B cell (primary cell): ENCODE measurements at regions not wholly inside any gene's neighbourhood (a gene's known extent, or its start where the extent isn't known, plus 50 kb on each side); places are given as distances from the start of the nearest gene placed in this dataset.

Experiments used
- ATAC-seq: fragments of 200-7000 bp; cut with Tn5 transposase; one replicate; pipeline ENCODE4 v1.10.0; 2021; ENCODE audit warnings: low read depth, mild to moderate bottlenecking, moderate number of reproducible peaks, moderate library complexity
- CTCF ChIA-PET: fragments of 350-600 bp; sonication (Branson Sonifier 250); formaldehyde crosslinking; loops from one replicate; lab custom pipeline; 2021; ENCODE audit warnings: antibody characterized with exemption, inconsistent platforms; lab: Charles Lee
- POLR2A ChIA-PET: fragments of 350-600 bp; sonication (Branson Sonifier 250); formaldehyde crosslinking; loops from one replicate; lab custom pipeline; 2021; ENCODE audit warnings: antibody characterized with exemption; lab: Charles Lee
- DNase-seq: peaks from one replicate; pipeline ENCODE4 v3.0.0; 2013
- H2AFZ ChIP-seq: 2 replicates; pipeline ENCODE4 v1.6.1; 2012; ENCODE audit warnings: mild to moderate bottlenecking, low read depth, low read length; ENCODE audit not compliant: insufficient read depth, poor library complexity, severe bottlenecking
- H3K27ac ChIP-seq, 2 donors: 1 replicate in 1 of 2; 2 replicates in 1 of 2; pipeline ENCODE4 v1.5.1; 2012 to 2013; ENCODE audit warnings: low read length in 2 of 2, mild to moderate bottlenecking in 2 of 2, moderate library complexity in 1 of 2
- H3K27me3 ChIP-seq, 4 experiments: fragments of 200-600 bp in 1 of 4; sonication (generic) in 1 of 4; replicated peaks in 1 of 4; 1 replicate in 2 of 4; 2 replicates in 2 of 4; pipeline versions ENCODE4 v1.6.1 to v1.7.0; 2013 to 2016; ENCODE audit warnings: low read length in 3 of 4, mild to moderate bottlenecking in 2 of 4, mixed read lengths in 1 of 4, moderate library complexity in 1 of 4; ENCODE audit not compliant: insufficient read depth in 4 of 4, control insufficient read depth in 3 of 4; ENCODE audit errors: control extremely low read depth in 1 of 4
- H3K36me3 ChIP-seq, 2 experiments: replicated peaks in 1 of 2; 1 replicate in 1 of 2; 2 replicates in 1 of 2; pipeline versions ENCODE4 v1.6.1 to v1.7.1; 2013; ENCODE audit warnings: low read length in 1 of 2; ENCODE audit not compliant: insufficient read depth in 2 of 2, control insufficient read depth in 1 of 2; ENCODE audit errors: control extremely low read depth in 1 of 2, extremely low read depth in 1 of 2
- H3K4me1 ChIP-seq, 2 donors: fragments of 200-600 bp in 1 of 2; sonication (generic) in 1 of 2; 1 replicate in 1 of 2; 2 replicates in 1 of 2; pipeline versions ENCODE4 v1.5.1 to v1.6.1; 2013 to 2017; ENCODE audit warnings: low read length in 2 of 2; ENCODE audit not compliant: control insufficient read depth in 2 of 2, insufficient read depth in 2 of 2
- H3K4me2 ChIP-seq: replicated peaks from 2 replicates; pipeline ENCODE3; 2012; ENCODE audit warnings: mild to moderate bottlenecking, low read depth, low read length; ENCODE audit not compliant: poor library complexity, severe bottlenecking
- H3K4me3 ChIP-seq, 5 experiments: fragments of 200-600 bp in 1 of 5; sonication (generic) in 1 of 5; 1 replicate in 3 of 5; 2 replicates in 2 of 5; pipeline versions ENCODE4 v1.5.1 to v1.7.0; 2011 to 2016; ENCODE audit warnings: low read length in 4 of 5, mild to moderate bottlenecking in 4 of 5, low read depth in 2 of 5, control low read depth in 1 of 5, moderate library complexity in 1 of 5; ENCODE audit not compliant: insufficient read depth in 1 of 5; ENCODE audit errors: control extremely low read depth in 1 of 5, extremely low read depth in 1 of 5
- H3K79me2 ChIP-seq: fragments of 200-600 bp; sonication (generic); one replicate; pipeline ENCODE4 v1.6.0; 2016; ENCODE audit warnings: low read length; ENCODE audit not compliant: control insufficient read depth, insufficient read depth
- H3K9ac ChIP-seq: fragments of 200-600 bp; sonication (generic); 2 replicates; pipeline ENCODE4 v1.6.1; 2017; ENCODE audit warnings: mild to moderate bottlenecking, low read length, moderate library complexity
- H3K9me3 ChIP-seq, 3 donors: one replicate each; pipeline versions ENCODE4 v1.6.1 to v1.7.1; 2013; ENCODE audit warnings: low read length in 2 of 3; ENCODE audit not compliant: control insufficient read depth in 2 of 3, insufficient read depth in 1 of 3; ENCODE audit errors: control extremely low read depth in 1 of 3
- H4K20me1 ChIP-seq: 2 replicates; pipeline ENCODE4 v1.6.0; 2012; ENCODE audit warnings: mild to moderate bottlenecking, low read length; ENCODE audit not compliant: insufficient read depth, control insufficient read depth, poor library complexity, severe bottlenecking
- H3K27ac Mint-ChIP-seq: one replicate; pipeline ENCODE4 v1.8.0; 2021; ENCODE audit warnings: mixed read lengths
- H3K27me3 Mint-ChIP-seq: one replicate; pipeline ENCODE4 v1.8.0; 2021; ENCODE audit warnings: mixed read lengths
- H3K4me1 Mint-ChIP-seq: one replicate; pipeline ENCODE4 v1.8.0; 2021; ENCODE audit warnings: mixed read lengths
- H3K4me3 Mint-ChIP-seq: one replicate; pipeline ENCODE4 v1.8.0; 2021; ENCODE audit warnings: mixed read lengths
- H3K9me3 Mint-ChIP-seq: one replicate; pipeline ENCODE4 v1.8.0; 2022; ENCODE audit warnings: mixed read lengths; ENCODE audit not compliant: insufficient read depth
- EZH2 ChIP-seq: IDR thresholded peaks from 2 replicates; pipeline ENCODE4 v1.6.1; 2012; ENCODE audit warnings: borderline replicate concordance, low read depth, mild to moderate bottlenecking, moderate library complexity, low read length; ENCODE audit not compliant: insufficient read depth, poor library complexity, severe bottlenecking
- WGBS: methylation state at CpG from one replicate; pipeline ENCODE4 v1.1.5; 2013; ENCODE audit warnings: missing lambda C conversion rate; ENCODE audit not compliant: insufficient coverage; 5-methylcytosine and 5-hydroxymethylcytosine counted together
- intact Hi-C: fragments of 100-400 bp; cut with micrococcal nuclease; formaldehyde crosslinking; loops from one replicate; pipeline ENCODE4 v1.10.0; 2022
- TF ChIP-seq, protein P1 (sequence below): fragments of 200-600 bp; IDR thresholded peaks from one replicate; pipeline ENCODE4 v1.8.0; 2022; ENCODE audit warnings: antibody characterized with exemption, mild to moderate bottlenecking

DNA sequence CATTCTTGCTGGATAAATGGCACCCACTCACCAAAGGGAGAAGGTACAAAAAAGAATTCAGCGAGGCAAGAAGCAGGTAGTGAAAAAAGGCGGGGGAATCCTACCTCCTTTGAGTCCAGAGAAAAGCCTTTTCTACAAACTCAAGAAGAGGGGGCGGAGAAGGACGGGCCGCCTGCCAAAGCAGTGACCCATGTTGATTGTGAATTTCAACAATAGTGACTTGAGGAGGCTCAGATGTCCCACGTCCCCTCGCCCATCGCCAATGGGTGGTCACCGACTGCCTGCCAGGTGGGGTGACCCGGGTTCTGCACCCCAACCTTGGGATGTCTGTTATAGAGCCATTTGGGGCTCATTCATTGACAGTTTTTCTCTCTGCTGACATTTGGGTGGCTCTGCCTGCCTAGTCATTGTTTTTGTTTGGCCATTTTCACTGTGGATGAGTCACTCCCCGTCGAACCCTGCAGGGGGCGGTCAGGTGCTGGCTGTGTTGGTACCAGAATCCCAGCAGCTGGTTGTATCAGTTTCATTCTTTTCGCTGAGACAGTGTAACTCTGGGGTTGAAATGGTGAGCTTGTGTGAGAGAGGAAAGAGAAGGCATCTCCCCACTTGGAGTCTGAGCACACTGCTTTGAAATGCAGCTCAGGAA is 163.4 kb upstream of the NCAM1 start:
- ChIA-PET CTCF (no interaction called here), POLR2A (no interaction called here)
- Histone ChIP-seq H3K36me3 (no peaks in the 10 kb centered on the region), H3K27me3 (no peaks in the 10 kb centered on the region), H4K20me1 (no peaks in the 10 kb centered on the region), H3K4me3 (no peak overlapping the region), H3K4me2 (no peak overlapping the region), H2AFZ (no peak overlapping the region), H3K79me2 (no peaks in the 10 kb centered on the region), H3K9ac (no peak overlapping the region), H3K4me1 (no peaks in the 10 kb centered on the region), H3K9me3 (no peaks in the 10 kb centered on the region), H3K27ac (no peak overlapping the region)
- H3K4me1 Mint-ChIP-seq = no peaks in the 10 kb centered on the region
- H3K27me3 Mint-ChIP-seq = peaks cover 7% of the 10 kb centered on the region
- H3K27ac Mint-ChIP-seq = no peak overlapping the region
- intact Hi-C loops = no loop called here
- H3K4me3 Mint-ChIP-seq = no peak overlapping the region
- TF ChIP-seq, protein P1, sequence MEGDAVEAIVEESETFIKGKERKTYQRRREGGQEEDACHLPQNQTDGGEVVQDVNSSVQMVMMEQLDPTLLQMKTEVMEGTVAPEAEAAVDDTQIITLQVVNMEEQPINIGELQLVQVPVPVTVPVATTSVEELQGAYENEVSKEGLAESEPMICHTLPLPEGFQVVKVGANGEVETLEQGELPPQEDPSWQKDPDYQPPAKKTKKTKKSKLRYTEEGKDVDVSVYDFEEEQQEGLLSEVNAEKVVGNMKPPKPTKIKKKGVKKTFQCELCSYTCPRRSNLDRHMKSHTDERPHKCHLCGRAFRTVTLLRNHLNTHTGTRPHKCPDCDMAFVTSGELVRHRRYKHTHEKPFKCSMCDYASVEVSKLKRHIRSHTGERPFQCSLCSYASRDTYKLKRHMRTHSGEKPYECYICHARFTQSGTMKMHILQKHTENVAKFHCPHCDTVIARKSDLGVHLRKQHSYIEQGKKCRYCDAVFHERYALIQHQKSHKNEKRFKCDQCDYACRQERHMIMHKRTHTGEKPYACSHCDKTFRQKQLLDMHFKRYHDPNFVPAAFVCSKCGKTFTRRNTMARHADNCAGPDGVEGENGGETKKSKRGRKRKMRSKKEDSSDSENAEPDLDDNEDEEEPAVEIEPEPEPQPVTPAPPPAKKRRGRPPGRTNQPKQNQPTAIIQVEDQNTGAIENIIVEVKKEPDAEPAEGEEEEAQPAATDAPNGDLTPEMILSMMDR = no peak
- WGBS = 67% methylated on average over 13 of the region's 14 CpGs
- no peaks in the 10 kb centered on the region for H3K9me3 Mint-ChIP-seq
- no peak for DNase-seq
- ATAC-seq = no peak

DNA sequence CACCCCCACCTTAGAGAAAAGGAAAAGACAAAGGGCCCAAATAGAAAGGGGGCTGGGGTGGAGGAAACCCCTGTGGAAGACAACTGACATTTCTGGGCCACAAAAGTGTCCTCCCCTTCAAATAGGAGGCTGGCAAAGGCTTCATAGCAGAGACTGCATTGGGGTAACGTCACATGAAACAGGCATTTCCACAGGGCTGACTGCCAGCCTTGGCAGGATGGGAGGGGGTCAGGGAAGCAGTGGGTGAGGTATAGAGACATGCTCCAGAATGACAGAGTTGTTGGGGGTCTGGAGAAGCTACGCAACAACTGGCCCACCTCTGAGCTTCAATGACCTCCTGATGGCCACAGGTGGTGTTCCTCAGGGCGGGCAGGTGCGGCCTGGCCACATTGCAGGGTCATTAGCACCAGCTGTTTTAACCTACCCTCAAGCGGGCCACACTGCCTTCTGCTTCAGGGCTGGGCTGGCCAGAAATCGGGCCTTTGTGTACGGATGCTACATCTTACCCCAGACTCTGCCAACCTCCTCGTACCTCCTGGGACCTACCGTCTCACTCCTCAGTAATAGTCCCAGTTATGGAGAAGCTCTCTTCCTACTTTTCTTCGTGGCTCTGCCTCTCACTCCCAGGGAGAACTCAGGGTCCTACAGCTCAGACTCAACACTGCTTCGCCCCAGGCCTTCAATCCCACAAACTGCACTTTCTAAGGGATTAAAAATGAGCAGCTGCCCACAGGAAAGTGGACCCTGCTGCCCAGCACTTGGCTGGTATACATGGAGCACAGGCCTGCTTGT is 160.0 kb upstream of the NCAM1 start:
- ATAC-seq = no peak
- H3K4me3 ChIP-seq = no peak overlapping the region
- H3K4me1 Mint-ChIP-seq = no peaks in the 10 kb centered on the region
- peaks cover 10% of the 10 kb centered on the region for H3K27me3 Mint-ChIP-seq
- no peak for DNase-seq
- no peak overlapping the region for H2AFZ ChIP-seq
- no peaks in the 10 kb centered on the region for H3K27me3 ChIP-seq
- intact Hi-C loops = no loop called here
- no peak for TF ChIP-seq EZH2
- TF ChIP-seq, protein P1 = no peak
- no peak overlapping the region for H3K27ac ChIP-seq
- CTCF ChIA-PET = no interaction called here
- peaks cover 3% of the 10 kb centered on the region for H3K9me3 Mint-ChIP-seq
- H4K20me1 ChIP-seq = no peaks in the 10 kb centered on the region
- H3K4me2 ChIP-seq = no peak overlapping the region
- no peaks in the 10 kb centered on the region for H3K79me2 ChIP-seq
- H3K27ac Mint-ChIP-seq = no peak overlapping the region
- peaks cover 0 to 3% (median 0%) of the 10 kb centered on the region in 3 donors for H3K9me3 ChIP-seq
- 93% methylated on average over 10 of the region's 11 CpGs for WGBS
- H3K36me3 ChIP-seq = no peaks in the 10 kb centered on the region
- H3K9ac ChIP-seq = no peak overlapping the region
- no peaks in the 10 kb centered on the region for H3K4me1 ChIP-seq
- POLR2A ChIA-PET = no interaction called here
- H3K4me3 Mint-ChIP-seq = no peak overlapping the region
